Esophagus (tissue), 2 donors: ENCODE measurements at regions not wholly inside any gene's neighbourhood (a gene's known extent, or its start where the extent isn't known, plus 50 kb on each side); places are given as distances from the start of the nearest gene placed in this dataset.
A peak's percentile ranks its signal among the peaks of the same experiment; 100 is the strongest.

Experiments
- H3K27ac ChIP-seq, 2 donors: one replicate each; pipeline ENCODE4 v1.5.1; 2013; ENCODE audit warnings: low read depth in 2 of 2, mild to moderate bottlenecking in 2 of 2, inconsistent platforms in 1 of 2, low read length in 1 of 2, moderate library complexity in 1 of 2
- H3K27me3 ChIP-seq, 2 donors: one replicate each; pipeline ENCODE4 v1.6.1; 2013; ENCODE audit warnings: low read length in 2 of 2, control low read depth in 1 of 2, mild to moderate bottlenecking in 1 of 2; ENCODE audit not compliant: insufficient read depth in 2 of 2, control insufficient read depth in 1 of 2
- H3K36me3 ChIP-seq, 2 donors: one replicate each; pipeline ENCODE4 v1.6.1; 2013; ENCODE audit warnings: low read length in 1 of 2; ENCODE audit not compliant: control insufficient read depth in 2 of 2, insufficient read depth in 2 of 2
- H3K4me1 ChIP-seq, 2 donors: one replicate each; pipeline ENCODE4 v1.6.1; 2013; ENCODE audit warnings: low read length in 1 of 2; ENCODE audit not compliant: control insufficient read depth in 2 of 2, insufficient read depth in 2 of 2
- H3K4me3 ChIP-seq, 2 donors: one replicate each; pipeline ENCODE4 v1.5.1; 2013; ENCODE audit warnings: low read length in 2 of 2, mild to moderate bottlenecking in 2 of 2, low read depth in 1 of 2, moderate library complexity in 1 of 2
- H3K9me3 ChIP-seq, 2 donors: one replicate each; pipeline ENCODE4 v1.6.1; 2013; ENCODE audit warnings: mild to moderate bottlenecking in 2 of 2, low read depth in 1 of 2, low read length in 1 of 2, moderate library complexity in 1 of 2; ENCODE audit not compliant: control insufficient read depth in 2 of 2, insufficient read depth in 1 of 2
- WGBS, 2 donors: extraction: QIAGEN DNeasy Blood & Tissue Kit; methylation state at CpG; one replicate each; pipeline ENCODE4 v1.1.7; 2013; 5-methylcytosine and 5-hydroxymethylcytosine counted together
- donor health status: healthy with polysubstance abuse.
- donor health status: Bipolar disorder and iron deficiency.

DNA sequence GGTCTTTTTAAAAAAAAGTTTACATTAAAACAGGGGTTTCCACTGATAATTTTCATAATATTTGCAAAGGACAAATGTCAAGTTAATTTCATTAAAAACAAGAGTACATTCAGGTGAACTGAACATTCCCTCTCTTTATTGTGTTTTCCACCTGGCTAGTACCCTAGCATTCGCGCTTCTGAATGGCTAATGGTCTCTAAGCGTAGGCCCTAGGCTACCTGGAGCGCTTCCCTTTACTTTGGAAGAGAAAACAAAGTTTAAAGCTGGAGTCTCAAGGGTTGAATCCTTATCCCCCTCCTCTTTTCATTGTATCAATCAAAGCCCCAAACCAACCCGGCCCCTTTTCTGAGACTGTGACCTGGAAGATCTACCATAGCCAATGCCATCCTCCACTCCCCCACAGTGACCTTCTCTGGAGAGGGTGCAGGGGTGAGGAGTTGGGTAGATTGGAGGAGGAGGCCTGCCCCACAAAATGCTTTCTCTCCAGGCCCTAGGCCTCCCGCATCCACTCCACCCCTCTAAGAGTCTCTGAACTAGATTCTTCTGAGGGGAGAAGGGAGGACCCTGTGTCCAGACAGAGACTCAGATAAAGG, 73.3 kb upstream of the TBCA start:
- H3K27me3 ChIP-seq, result no peaks in the 10 kb centered on the region
- no peaks in the 10 kb centered on the region for H3K36me3 ChIP-seq
- peaks cover 6 to 9% of the 10 kb centered on the region in 2 donors for H3K4me1 ChIP-seq
- H3K9me3 ChIP-seq, result no peaks in the 10 kb centered on the region
- WGBS, 2 donors, result 90 to 92% methylated on average over 6 of the region's 6 CpGs
- H3K27ac ChIP-seq, result no peak overlapping the region
- H3K4me3 ChIP-seq, result no peak overlapping the region

GRCh38 chr5:77847814-77848290, 71.7 kb upstream of the TBCA start:
- Histone ChIP-seq H3K4me1 (peaks cover 6 to 9% of the 10 kb centered on the region in 2 donors), H3K4me3 (no peak overlapping the region), H3K27ac (no peak overlapping the region), H3K36me3 (no peaks in the 10 kb centered on the region), H3K9me3 (no peaks in the 10 kb centered on the region), H3K27me3 (no peaks in the 10 kb centered on the region)
- WGBS, 2 donors, result 77 to 83% methylated on average over 7 of the region's 7 CpGs

- Histone ChIP-seq H3K4me1 (peaks cover 6 to 7% of the 10 kb centered on the region in 2 donors), H3K27me3 (no peaks in the 10 kb centered on the region), H3K36me3 (no peaks in the 10 kb centered on the region), H3K27ac (no peak overlapping the region), H3K4me3 (no peak overlapping the region), H3K9me3 (no peaks in the 10 kb centered on the region)
- WGBS, 2 donors, result 77 to 87% methylated on average over 9 of the region's 9 CpGs
Observed at GRCh38 chr5:77847129-77847460, 71.0 kb upstream of the TBCA start.

DNA sequence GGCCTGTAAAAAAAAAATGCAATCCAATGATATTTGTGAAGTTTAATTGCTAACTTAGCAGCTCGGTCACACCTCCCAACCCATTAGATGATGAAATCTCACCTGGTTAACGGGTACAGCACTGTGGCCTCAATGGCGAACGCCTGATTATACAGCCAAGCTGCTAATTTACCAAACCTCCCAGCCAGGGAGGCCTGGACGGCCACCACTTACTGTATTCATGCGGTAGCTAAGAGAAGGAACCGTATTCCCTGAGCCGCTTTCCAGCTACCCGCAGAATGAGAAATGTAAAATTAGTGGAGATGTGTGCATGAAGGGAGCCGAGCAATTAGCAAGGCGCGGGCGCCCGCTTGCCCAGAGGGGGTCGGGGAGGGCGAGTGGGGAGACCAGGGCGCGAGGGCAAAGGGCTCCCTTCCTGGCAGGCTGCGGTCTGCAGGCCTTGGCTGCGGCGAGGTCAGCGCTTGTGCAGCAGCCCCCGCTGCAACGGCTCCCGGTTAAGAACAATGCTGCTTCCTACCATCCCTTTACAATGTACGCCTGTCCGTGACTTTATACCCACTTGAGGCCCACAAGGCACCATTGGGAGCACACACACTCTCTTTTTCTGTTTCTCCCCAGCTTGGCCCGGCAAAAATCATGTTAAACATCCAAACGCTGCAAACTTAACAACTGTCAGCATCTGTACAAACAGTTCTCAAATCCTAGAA, 70.4 kb upstream of the TBCA start:
- no peaks in the 10 kb centered on the region for H3K36me3 ChIP-seq
- 77 to 82% methylated on average over 29 of the region's 29 CpGs for WGBS, 2 donors
- no peaks in the 10 kb centered on the region for H3K9me3 ChIP-seq
- no peaks in the 10 kb centered on the region for H3K27me3 ChIP-seq
- no peak overlapping the region for H3K4me3 ChIP-seq
- H3K27ac ChIP-seq, result no peak overlapping the region
- H3K4me1 ChIP-seq, result peaks cover 6% of the 10 kb centered on the region in 2 donors

GRCh38 chr5:77845324-77845646, 69.1 kb upstream of the TBCA start:
- H3K27me3 ChIP-seq, result no peaks in the 10 kb centered on the region
- H3K9me3 ChIP-seq, result no peaks in the 10 kb centered on the region
- WGBS, 2 donors, result 65 to 81% methylated on average over 5 of the region's 5 CpGs
- no peaks in the 10 kb centered on the region for H3K4me1 ChIP-seq
- H3K36me3 ChIP-seq, result no peaks in the 10 kb centered on the region
- no peak overlapping the region for H3K4me3 ChIP-seq
- no peak overlapping the region for H3K27ac ChIP-seq

DNA sequence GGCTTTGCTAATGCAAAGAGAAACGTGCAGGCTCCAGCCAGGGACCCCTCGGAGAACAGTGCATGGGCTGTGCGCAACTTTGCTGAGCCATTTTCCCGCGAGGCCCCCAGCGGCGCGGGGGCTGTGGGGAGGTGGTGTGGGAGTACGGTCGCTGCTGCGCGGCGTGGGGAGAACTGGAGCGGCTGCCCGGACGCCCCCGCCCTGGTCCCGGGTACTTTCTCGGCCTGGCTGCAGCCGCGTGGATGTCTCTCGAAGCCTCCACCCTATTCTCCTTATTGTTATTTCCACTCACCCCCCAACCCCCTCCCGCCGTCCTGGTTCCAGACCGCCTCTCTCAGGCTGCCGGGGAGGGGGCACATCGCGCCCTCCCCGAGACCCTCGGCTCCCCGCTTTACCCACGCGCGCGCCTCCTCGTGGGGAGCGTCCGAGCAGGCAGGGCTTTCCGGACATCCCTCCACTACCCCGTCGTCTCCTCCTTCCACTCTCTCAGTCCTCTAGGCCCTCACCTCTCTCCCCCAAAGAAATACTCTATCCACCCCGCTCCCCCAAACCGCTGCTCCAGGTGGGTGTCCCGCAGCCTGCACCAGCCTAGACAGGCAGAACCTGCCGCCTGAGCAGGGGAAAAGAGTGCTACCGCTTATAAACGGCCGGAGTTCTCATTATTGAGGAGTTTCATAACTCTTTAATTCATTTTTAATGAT, 68.6 kb upstream of the TBCA start:
- no peak overlapping the region for H3K27ac ChIP-seq
- no peaks in the 10 kb centered on the region for H3K4me1 ChIP-seq
- H3K27me3 ChIP-seq, result no peaks in the 10 kb centered on the region
- no peaks in the 10 kb centered on the region for H3K36me3 ChIP-seq
- H3K9me3 ChIP-seq, result no peaks in the 10 kb centered on the region
- WGBS, 2 donors, result 10% methylated on average over 48 of the region's 48 CpGs
- H3K4me3 ChIP-seq, result peak overlapping the region; percentile 28 to 47

DNA sequence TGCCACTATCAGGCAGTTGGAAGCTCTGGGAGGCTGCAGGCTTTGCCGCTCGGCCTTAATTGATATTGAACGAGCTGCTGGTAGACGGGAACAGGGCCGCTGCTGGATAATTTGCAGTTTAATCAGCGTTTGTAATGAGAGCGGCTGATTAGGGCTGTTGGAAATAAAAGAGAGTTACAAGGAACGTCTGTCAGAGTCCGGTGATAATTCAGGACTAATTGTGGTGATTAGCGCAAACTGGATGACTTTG, 68.2 kb upstream of the TBCA start:
- Histone ChIP-seq H3K36me3 (no peaks in the 10 kb centered on the region), H3K4me1 (no peaks in the 10 kb centered on the region), H3K27me3 (no peaks in the 10 kb centered on the region), H3K4me3 (peak overlapping the region; percentile 28 to 47), H3K27ac (no peak overlapping the region), H3K9me3 (no peaks in the 10 kb centered on the region)
- WGBS, 2 donors, result 7 to 8% methylated on average over 10 of the region's 10 CpGs

DNA sequence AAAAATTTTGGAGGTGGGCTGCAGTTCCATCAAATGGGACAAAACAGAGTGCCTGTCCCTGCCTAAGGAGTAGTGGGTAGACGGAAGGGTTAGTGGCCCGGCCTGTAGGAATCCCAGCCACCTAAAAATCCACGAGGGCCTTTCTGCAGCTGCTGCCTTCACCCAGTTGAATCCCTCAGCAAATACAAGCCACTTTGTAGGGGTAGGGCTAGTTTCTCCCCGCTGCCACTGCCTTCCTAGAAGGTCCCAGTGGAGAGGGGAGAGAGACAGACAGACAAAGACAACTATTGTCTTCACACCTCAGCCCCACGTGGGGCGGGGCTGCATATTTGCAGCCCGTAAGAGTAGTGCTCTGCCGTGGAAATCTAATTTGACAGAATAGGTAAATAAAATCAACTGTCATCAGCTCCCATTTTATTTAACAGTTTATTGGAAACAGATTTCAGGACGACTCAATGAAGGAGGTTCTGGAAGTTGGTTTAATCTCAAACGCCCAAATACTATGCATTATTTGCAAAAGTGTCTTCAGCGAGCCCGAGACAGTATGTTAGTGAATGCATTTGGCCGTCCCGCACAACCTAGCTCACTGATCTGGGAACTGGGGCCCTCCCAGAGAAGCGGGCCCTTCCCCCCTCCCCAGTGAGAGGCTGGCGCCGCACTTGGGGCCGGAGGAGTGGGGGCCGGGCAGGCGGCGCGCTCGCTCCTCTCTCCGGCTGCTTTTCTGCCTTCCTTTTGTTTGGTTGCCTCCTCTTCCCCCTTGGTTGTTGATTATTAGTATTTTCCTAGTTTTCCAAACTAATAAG, 67.6 kb upstream of the TBCA start:
- Histone ChIP-seq H3K4me1 (no peaks in the 10 kb centered on the region), H3K27me3 (no peaks in the 10 kb centered on the region), H3K27ac (no peak overlapping the region), H3K9me3 (no peaks in the 10 kb centered on the region), H3K4me3 (peak overlapping the region; percentile 28 to 47), H3K36me3 (no peaks in the 10 kb centered on the region)
- 38 to 43% methylated on average over 24 of the region's 24 CpGs for WGBS, 2 donors

GRCh38 chr5:77842243-77842642, 66.1 kb upstream of the TBCA start:
- no peaks in the 10 kb centered on the region for H3K36me3 ChIP-seq
- H3K4me1 ChIP-seq, result no peaks in the 10 kb centered on the region
- H3K4me3 ChIP-seq, result no peak overlapping the region
- no peak overlapping the region for H3K27ac ChIP-seq
- 78 to 86% methylated on average over 2 of the region's 2 CpGs for WGBS, 2 donors
- no peaks in the 10 kb centered on the region for H3K27me3 ChIP-seq
- no peaks in the 10 kb centered on the region for H3K9me3 ChIP-seq
